ENCODE measurements at regions not wholly inside any gene's neighbourhood (a gene's known extent, or its start where the extent isn't known, plus 50 kb on each side); places are given as distances from the start of the nearest gene placed in this dataset.
"Not testable (repeated sequence)": the region's sequence is repeated elsewhere in the genome, so short reads cannot be mapped to it uniquely, and the experiment has no call there.

- TF ChIP-seq POLR2A (conservative IDR thresholded peaks at IDR 0.05); CTCF (IDR thresholded peaks at IDR 0.05 in 2 of 3, conservative IDR thresholded peaks at IDR 0.05 in 1 of 3; ENCODE audit: insufficient read depth in 2 of 3, low read depth in 1 of 3, low read length in 3 of 3); NONO (IDR thresholded peaks at IDR 0.05; ENCODE audit: low read depth in 2 of 2, low read length in 1 of 2); ELK1 (CRISPR knock-in tag; IDR thresholded peaks at IDR 0.05); EP300 (IDR thresholded peaks at IDR 0.05; ENCODE audit: low read length); RAD21 (CRISPR knock-in tag; conservative IDR thresholded peaks at IDR 0.05 in 1 of 2, IDR thresholded peaks at IDR 0.05 in 1 of 2); RAD51 (IDR thresholded peaks at IDR 0.05; ENCODE audit: borderline replicate concordance, low read depth): not testable (repeated sequence)
Observed at GRCh38 chr1:191525944-191526343, 632.3 kb upstream of the RGS18 start.
